Fibroblast of peridontal ligament (primary cell): ENCODE measurements at regions not wholly inside any gene's neighbourhood (a gene's known extent, or its start where the extent isn't known, plus 50 kb on each side); places are given as distances from the start of the nearest gene placed in this dataset.
"Not testable (repeated sequence)": the region's sequence is repeated elsewhere in the genome, so short reads cannot be mapped to it uniquely, and the experiment has no call there.

Source experiments
- DNase-seq: peaks from one replicate; pipeline ENCODE4 v3.0.0-alpha.2; 2010; ENCODE audit errors: extremely low read depth

GRCh38 chr11:81987829-81988472, 745.7 kb downstream of the FAM181B start:
- DNase-seq, result peak; percentile 70

DNA sequence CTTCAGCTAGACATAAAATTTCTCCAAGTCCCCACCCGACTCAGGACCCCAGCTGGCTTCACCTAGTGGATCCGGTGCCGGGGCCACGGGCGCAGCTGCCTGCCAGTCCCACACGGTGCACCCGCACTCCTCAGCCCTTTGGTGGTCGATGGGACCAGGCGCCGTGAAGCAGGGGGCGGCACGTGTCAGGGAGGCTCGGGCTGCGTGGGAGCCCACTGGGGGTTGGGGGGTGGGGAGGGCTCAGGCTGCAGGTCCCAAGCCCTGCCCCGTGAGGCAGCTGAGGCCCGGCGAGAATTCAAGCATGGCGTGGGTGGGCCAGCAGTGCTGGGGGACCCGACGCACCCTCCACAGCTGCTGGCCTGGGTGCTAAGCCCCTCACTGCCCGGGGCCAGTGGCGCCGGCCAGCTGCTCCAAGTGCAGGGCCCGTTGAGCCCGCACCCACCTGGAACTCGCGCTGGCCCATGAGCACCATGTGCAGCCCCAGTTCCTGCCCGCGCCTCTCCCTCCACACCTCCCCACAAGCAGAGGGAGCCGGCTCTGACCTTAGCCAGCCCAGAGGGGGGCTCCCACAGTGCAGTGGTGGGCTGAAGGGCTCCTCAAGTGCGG, 747.0 kb downstream of the FAM181B start:
- DNase-seq, result no peak

DNA sequence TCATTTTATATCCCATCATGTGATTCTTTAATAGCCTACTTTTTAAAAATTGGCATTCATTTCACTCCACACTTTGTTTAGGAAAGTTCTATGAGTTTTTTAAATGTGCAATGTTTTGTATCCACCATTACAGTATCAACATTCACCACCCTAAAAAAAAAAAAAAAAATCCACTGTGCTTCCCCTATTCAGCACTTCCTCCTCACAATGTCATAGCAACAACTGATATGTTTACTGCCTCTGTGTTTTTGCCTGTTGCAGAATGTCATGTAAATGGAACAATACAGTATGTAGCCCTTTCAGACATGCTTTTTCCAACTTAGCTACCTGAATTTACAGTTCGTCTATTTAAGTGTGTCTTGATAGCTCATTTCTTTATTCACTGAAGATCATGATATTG, 754.2 kb downstream of the FAM181B start:
- DNase-seq, result no peak

GRCh38 chr11:81975261-81975900, 758.3 kb downstream of the FAM181B start:
- DNase-seq, result no peak

- DNase-seq, result no peak
These were observed 762.8 kb downstream of the FAM181B start for GRCh38 chr11:81970886-81971285.

DNA sequence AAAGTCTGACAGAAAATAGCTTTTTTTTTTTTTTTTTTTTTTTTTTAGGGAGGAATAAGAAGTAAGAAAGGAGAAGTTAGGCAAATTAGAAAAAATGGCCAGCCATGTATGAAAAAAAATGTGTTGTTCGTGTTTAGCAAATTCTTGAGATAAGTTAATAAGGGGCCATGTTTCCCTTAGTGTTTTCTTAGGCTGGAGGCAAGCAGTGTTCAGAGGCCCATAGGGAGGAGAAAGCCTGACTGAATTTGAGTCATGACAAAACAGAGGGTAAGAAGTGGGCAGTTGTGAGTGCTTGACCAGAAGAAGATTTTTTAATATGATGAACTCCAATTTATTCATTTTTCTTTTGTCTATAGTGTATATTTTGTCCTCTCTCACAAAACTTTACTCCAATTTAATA, 766.4 kb downstream of the FAM181B start:
- DNase-seq, result no peak

DNA sequence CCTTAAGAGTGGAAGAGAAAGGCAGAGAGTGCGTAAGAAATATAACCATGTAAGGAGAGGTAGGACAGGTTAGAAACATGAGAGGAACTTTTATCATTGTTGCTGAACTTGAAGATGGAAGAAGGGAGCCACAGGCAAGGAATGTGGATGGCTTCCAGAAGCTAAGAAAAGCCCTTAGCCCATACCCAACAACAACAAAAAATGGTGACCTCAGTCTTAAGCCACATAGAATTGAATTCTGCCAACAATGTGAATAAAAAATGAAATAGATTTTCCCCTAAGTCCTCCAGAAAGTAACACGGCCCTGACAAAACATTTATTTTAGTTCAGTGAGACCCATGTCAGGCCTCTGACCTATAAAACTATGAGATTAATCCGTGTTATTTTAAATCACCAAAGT, 767.3 kb downstream of the FAM181B start:
- DNase-seq, result no peak

GRCh38 chr11:81963018-81963417, 770.6 kb downstream of the FAM181B start:
- no peak for DNase-seq

GRCh38 chr11:81960443-81960842, 773.2 kb downstream of the FAM181B start:
- no peak for DNase-seq

DNA sequence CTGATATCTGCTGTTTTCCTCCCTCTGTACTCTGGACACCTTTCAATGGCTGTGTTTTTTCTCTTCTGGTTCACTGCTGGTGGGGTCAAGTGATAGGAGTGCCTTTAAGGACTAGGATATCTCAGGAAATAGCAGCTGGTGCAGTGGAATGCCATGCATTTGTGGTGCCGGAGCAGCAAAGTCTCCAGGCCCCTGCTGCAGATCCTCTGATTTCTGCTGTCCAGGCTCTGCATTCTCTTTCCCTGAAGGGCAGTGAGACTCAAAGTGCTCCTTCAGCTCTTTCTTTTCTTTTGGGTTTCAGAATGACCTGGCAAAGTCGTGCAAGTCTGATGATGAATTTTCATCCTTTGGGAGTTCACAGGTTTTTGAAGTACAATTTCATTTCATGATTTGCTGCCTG, 774.3 kb downstream of the FAM181B start:
- DNase-seq, result no peak

DNA sequence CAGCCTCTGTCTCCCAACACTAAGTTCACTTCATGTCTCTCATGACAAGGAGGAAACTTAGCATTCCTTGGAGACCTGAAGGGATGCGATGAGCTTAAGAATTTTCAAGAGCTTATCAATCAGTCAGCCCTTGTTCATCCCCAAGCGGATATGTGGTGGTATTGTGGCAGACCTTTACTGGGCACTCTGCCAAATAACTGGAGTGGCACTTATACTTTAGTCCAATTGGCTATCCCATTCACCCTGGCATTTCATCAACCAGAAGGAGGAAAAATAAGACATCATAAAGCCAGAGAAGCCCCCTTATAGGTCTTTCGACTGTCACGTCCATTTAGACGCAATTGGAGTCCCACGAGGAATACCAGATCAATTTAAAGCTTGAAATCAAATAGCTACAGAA, 779.4 kb downstream of the FAM181B start:
- not testable (repeated sequence) for DNase-seq

GRCh38 chr11:81946831-81947230, 786.8 kb downstream of the FAM181B start:
- DNase-seq, result no peak

GRCh38 chr11:81942646-81943045, 791.0 kb downstream of the FAM181B start:
- DNase-seq, result no peak

DNA sequence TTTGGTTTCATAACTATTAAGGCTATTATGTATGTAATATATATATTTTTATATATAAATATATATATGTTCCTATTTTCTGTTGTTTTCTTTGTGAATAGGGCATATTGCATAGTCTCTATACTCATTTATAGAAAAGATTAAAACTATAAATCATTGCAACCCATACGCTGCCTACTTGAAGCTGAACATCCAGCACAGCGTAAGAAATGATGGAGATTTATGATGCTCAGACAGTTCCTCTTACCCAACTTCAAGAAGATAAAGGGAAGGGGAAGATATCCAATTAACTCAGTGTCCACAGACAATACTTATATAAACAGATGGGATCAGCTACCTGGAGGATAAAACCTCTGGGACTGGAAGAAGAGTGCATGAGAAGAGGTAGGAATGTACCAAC, 791.7 kb downstream of the FAM181B start:
- no peak for DNase-seq

DNA sequence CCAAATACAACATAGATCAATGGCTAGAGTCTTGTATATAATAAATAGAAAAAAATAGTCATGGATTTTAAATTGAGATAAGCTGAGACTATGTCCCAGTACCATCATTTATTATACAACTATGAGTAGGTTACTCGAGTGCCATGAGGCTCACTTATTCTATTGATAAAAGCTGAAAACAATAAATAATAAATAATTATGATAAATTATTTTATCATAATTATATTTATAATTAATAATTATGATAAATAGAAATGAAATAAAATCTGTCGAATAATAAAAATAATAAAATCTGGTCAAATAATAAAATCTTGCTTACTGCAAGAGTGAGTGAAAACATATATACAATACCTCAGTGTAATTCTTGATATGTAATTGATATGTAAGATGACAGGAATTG, 801.4 kb downstream of the FAM181B start:
- no peak for DNase-seq

DNA sequence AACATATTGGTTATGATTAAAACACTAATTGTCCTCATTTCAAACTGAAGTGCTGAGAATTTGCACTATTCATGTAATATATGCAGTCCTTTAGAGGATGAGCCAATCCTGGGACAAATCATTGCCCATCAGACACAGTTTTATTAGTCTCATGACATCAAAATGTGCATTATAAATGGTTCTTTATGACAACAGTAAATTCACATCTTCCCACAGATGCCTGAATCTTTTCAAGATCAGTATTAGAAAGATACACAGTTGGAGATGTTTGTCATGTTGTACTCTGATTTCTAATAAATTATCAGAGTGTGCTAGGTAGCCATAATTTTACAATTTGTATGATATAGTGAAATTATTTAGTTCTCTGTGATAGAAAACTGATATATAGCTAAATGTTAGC, 813.5 kb downstream of the FAM181B start:
- no peak for DNase-seq

- DNase-seq, result no peak
These were observed 817.2 kb downstream of the FAM181B start for GRCh38 chr11:81916451-81916850.

- DNase-seq, result peak; percentile 4
These were observed 818.6 kb downstream of the FAM181B start for GRCh38 chr11:81915045-81915444.

DNA sequence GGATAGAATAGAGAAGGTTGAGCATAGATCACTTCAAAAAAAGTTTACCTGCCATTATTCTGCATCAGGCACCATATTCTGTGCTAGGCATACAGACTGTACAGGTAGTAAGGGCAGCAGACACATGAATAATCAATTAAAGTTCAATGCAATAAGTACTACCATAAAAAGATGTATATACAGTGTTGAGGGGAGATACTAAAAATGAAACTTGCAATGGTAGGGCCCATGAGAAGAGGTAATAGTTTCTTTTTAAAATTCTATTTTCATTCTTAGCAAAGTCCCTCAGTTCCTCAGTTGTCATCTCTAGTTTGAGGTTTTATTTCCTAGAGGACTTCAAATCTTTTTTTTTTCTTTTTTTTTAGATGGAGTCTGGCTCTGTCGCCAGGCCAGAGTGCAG, 819.9 kb downstream of the FAM181B start:
- DNase-seq, result no peak

DNA sequence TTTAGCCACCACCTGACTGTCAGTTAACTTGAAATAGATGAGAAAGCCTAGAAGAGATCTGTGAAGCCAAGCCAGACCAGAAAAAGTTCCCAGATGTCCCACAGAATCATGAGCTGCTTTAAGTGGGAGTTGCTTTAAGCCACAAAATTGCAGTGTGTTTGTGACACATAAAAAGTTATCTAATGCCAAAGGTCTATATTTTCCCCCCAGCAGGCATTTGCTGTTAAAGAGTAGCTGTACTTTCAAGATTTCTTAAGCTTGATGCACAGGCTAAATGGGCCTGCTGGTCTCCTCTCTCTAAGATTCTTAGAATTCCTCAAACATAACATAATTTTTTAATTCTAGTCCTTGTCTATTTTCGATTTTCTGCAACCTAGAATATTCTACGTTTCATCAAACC, 825.7 kb downstream of the FAM181B start:
- no peak for DNase-seq

DNA sequence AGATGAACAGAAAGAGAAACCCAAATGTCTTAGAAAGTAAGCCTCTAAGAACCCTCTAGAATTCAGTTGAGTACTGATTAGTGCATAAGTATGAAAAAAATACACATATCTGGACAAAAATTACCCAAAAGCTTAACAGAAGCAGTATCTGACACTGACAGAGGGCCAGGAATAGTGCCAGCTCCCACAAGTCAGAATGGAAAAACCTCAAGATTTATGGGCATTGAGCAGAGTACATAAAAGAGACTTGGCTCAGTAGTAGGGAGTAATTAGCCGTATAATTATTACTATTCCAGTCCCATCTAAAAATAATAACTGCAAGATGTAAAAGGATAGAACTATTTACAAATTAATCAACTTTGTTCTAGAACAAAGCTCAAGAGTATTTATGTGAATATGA, 834.5 kb downstream of the FAM181B start:
- no peak for DNase-seq

DNA sequence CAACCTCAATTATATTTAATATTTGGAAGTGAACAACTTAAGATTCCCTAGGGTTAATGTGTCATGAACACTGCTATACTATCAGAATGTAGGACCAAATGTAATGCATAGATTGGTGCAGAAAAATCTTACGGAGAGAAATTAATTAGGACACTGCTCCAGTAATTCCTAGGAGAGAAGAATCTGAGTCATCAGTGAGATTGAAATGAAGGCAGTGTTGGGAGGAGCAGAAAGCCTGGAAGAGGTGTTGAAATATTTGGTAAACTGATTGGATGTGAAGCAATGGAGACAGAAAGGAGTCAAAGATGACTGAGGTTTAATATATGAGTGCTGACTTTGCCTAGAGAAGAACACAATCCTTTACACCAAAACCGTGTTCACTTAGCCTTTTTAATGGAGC, 836.0 kb downstream of the FAM181B start:
- no peak for DNase-seq

- no peak for DNase-seq
These were observed 838.4 kb downstream of the FAM181B start for GRCh38 chr11:81895258-81895657.
